ENCODE measurements at regions not wholly inside any gene's neighbourhood (a gene's known extent, or its start where the extent isn't known, plus 50 kb on each side); places are given as distances from the start of the nearest gene placed in this dataset.
"Not testable (repeated sequence)": the region's sequence is repeated elsewhere in the genome, so short reads cannot be mapped to it uniquely, and the experiment has no call there.

GRCh38 chr20:25771818-25772217 is 75.2 kb upstream of the ZNF337 start:
- not testable (repeated sequence) for TF ChIP-seq CTCF, POLR2A (IDR thresholded peaks at IDR 0.05)
